ENCODE measurements at regions not wholly inside any gene's neighbourhood (a gene's known extent, or its start where the extent isn't known, plus 50 kb on each side); places are given as distances from the start of the nearest gene placed in this dataset.
"Not testable (repeated sequence)": the region's sequence is repeated elsewhere in the genome, so short reads cannot be mapped to it uniquely, and the experiment has no call there.

GRCh38 chr4:120218981-120219380 is 152.3 kb upstream of the MAD2L1 start:
- no peak overlapping the region for H3K4me3 ChIP-seq (ENCODE audit: low read depth, low read length)
- no peaks in the 10 kb centered on the region for H3K36me3 ChIP-seq (ENCODE audit: control insufficient read depth, insufficient read depth, low read length)
- H3K27me3 ChIP-seq (ENCODE audit: control insufficient read depth, insufficient read depth, low read length): no peaks in the 10 kb centered on the region
- DNase-seq (ENCODE audit: low read depth): no peak
- TF ChIP-seq CTCF (IDR thresholded peaks at IDR 0.05; ENCODE audit: insufficient read depth, low read length, poor library complexity, severe bottlenecking): no peak

GRCh38 chr4:120215350-120215749 is 148.7 kb upstream of the MAD2L1 start:
- TF ChIP-seq CTCF (IDR thresholded peaks at IDR 0.05; ENCODE audit: insufficient read depth, low read length, poor library complexity, severe bottlenecking): no peak
- no peaks in the 10 kb centered on the region for H3K27me3 ChIP-seq (ENCODE audit: control insufficient read depth, insufficient read depth, low read length)
- H3K4me3 ChIP-seq (ENCODE audit: low read depth, low read length): no peak overlapping the region
- H3K36me3 ChIP-seq (ENCODE audit: control insufficient read depth, insufficient read depth, low read length): no peaks in the 10 kb centered on the region
- no peak for DNase-seq (ENCODE audit: low read depth)

- Histone ChIP-seq H3K36me3 (ENCODE audit: control insufficient read depth, insufficient read depth, low read length) (no peaks in the 10 kb centered on the region), H3K4me3 (ENCODE audit: low read depth, low read length) (no peak overlapping the region), H3K27me3 (ENCODE audit: control insufficient read depth, insufficient read depth, low read length) (no peaks in the 10 kb centered on the region)
- no peak for TF ChIP-seq CTCF (IDR thresholded peaks at IDR 0.05; ENCODE audit: insufficient read depth, low read length, poor library complexity, severe bottlenecking)
- DNase-seq (ENCODE audit: low read depth): no peak
Observed at GRCh38 chr4:120211408-120212015, 144.9 kb upstream of the MAD2L1 start.

GRCh38 chr4:120209706-120210105 is 143.1 kb upstream of the MAD2L1 start:
- no peak for DNase-seq (ENCODE audit: low read depth)
- Histone ChIP-seq H3K27me3 (ENCODE audit: control insufficient read depth, insufficient read depth, low read length) (no peaks in the 10 kb centered on the region), H3K36me3 (ENCODE audit: control insufficient read depth, insufficient read depth, low read length) (no peaks in the 10 kb centered on the region), H3K4me3 (ENCODE audit: low read depth, low read length) (no peak overlapping the region)
- no peak for TF ChIP-seq CTCF (IDR thresholded peaks at IDR 0.05; ENCODE audit: insufficient read depth, low read length, poor library complexity, severe bottlenecking)

GRCh38 chr4:120207021-120207420 is 140.4 kb upstream of the MAD2L1 start:
- DNase-seq (ENCODE audit: low read depth): no peak
- H3K27me3 ChIP-seq (ENCODE audit: control insufficient read depth, insufficient read depth, low read length): no peaks in the 10 kb centered on the region
- no peaks in the 10 kb centered on the region for H3K36me3 ChIP-seq (ENCODE audit: control insufficient read depth, insufficient read depth, low read length)
- H3K4me3 ChIP-seq (ENCODE audit: low read depth, low read length): no peak overlapping the region
- no peak for TF ChIP-seq CTCF (IDR thresholded peaks at IDR 0.05; ENCODE audit: insufficient read depth, low read length, poor library complexity, severe bottlenecking)

GRCh38 chr4:120202222-120202621 is 135.6 kb upstream of the MAD2L1 start:
- H3K4me3 ChIP-seq (ENCODE audit: low read depth, low read length): no peak overlapping the region
- H3K27me3 ChIP-seq (ENCODE audit: control insufficient read depth, insufficient read depth, low read length): no peaks in the 10 kb centered on the region
- H3K36me3 ChIP-seq (ENCODE audit: control insufficient read depth, insufficient read depth, low read length): no peaks in the 10 kb centered on the region
- TF ChIP-seq CTCF (IDR thresholded peaks at IDR 0.05; ENCODE audit: insufficient read depth, low read length, poor library complexity, severe bottlenecking): no peak
- DNase-seq (ENCODE audit: low read depth): no peak

- not testable (repeated sequence) for H3K36me3 ChIP-seq (ENCODE audit: control insufficient read depth, insufficient read depth, low read length); H3K4me3 ChIP-seq (ENCODE audit: low read depth, low read length); DNase-seq (ENCODE audit: low read depth); H3K27me3 ChIP-seq (ENCODE audit: control insufficient read depth, insufficient read depth, low read length)
Observed at GRCh38 chr4:120200573-120201110, 134.0 kb upstream of the MAD2L1 start.

Measured in kidney epithelial cell (primary cell).